ENCODE measurements at regions not wholly inside any gene's neighbourhood (a gene's known extent, or its start where the extent isn't known, plus 50 kb on each side); places are given as distances from the start of the nearest gene placed in this dataset.
"Not testable (repeated sequence)": the region's sequence is repeated elsewhere in the genome, so short reads cannot be mapped to it uniquely, and the experiment has no call there.

DNA sequence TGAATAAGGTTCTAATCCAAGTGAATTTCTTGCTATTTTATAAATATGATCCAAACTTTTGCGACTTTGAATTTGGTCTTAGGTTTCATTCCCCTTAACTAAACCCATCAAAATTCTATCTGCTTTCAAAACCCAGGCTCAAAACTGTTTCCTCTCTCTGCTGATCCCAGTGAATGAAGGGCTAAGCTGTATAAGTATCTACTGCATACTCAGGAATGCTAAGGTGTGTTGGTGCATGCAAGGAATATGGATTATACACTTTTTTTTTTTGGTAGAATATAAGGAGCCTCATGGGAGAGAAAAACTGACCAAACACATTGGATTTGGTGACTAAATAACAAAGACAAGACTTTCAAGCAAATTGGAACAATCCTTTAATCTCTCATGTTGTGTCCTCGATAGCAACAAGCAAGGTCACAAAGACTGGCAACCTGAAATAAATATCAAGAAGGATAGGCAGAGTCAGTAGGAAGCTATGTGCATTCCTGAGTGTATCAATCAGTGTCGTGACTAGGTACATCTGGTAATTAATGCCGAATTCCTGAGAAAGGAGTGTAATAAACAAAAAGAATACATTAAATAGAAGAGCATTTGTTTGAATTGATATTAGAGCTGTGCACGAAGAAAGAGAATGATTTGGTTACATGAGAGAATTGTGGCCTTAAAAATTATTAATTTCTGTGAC is 74.3 kb upstream of the KCTD8 start:
- DNase-seq (ENCODE audit: low read depth in 1 of 2, low spot score in 1 of 2) (no peak), FAIRE-seq (no peak), ATAC-seq (no peak)
- ChIA-PET POLR2A (no interaction called here), CTCF (no interaction called here)
- Histone ChIP-seq H3K4me3 (no peak overlapping the region), H3K4me2 (no peak overlapping the region), H3K9me3 (no peaks in the 10 kb centered on the region), H3K27ac (no peak overlapping the region), H3K4me1 (no peaks in the 10 kb centered on the region)
- 2% methylated on average over 5 of the region's 5 CpGs for WGBS (ENCODE audit: missing lambda C conversion rate)
- no peak for TF ChIP-seq JUNB (IDR thresholded peaks at IDR 0.05)

DNA sequence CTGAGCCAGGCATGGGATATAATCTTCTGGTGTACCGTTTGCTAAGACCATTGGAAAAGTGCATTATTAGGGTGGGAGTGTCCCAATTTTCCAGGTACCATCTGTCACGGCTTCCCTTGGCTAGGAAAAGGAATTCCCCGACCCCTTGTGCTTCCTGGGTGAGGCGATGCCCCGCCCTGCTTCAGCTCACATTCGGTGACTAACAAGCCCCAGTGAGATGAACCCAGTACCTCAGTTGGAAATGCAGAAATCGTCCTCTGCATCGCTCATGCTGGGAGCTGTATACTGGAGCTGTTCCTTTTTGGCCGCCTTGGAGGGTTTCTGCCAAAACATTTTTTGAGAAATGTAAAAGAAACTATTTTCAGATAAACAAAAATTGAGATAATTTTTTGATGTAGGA is 53.6 kb upstream of the KCTD8 start:
- DNase-seq (ENCODE audit: low read depth in 1 of 2, low spot score in 1 of 2); FAIRE-seq; H3K4me2 ChIP-seq; CTCF ChIA-PET; H3K4me3 ChIP-seq; H3K27ac ChIP-seq; H3K9me3 ChIP-seq; ATAC-seq; POLR2A ChIA-PET; H3K4me1 ChIP-seq: not testable (repeated sequence)
- WGBS (ENCODE audit: missing lambda C conversion rate), result 5% methylated on average over 9 of the region's 9 CpGs

Small RNA genes lying in the stretch of these regions (small RNA-seq; reads per million reads assigned to genes)
- gene AC093852.1, result 0 reads per million in 6 experiments

Data from A549 (cell line).